ENCODE measurements at regions not wholly inside any gene's neighbourhood (a gene's known extent, or its start where the extent isn't known, plus 50 kb on each side); places are given as distances from the start of the nearest gene placed in this dataset.

- in situ Hi-C loops (cut with HindIII; ENCODE audit: extremely low pct_ligation_motif_present, low pct_unique_long_range_greater_than_20kb) = no loop called here
- Histone ChIP-seq H3K9me3 (ENCODE audit: low read length) (no peaks in the 10 kb centered on the region), H3K9ac (ENCODE audit: insufficient read depth, low read depth, low read length) (no peak overlapping the region), H3K4me2 (ENCODE audit: low read depth, low read length) (no peak overlapping the region), H4K20me1 (ENCODE audit: insufficient read depth, low read length) (no peaks in the 10 kb centered on the region), H3K79me2 (ENCODE audit: insufficient read depth, low read length) (no peaks in the 10 kb centered on the region), H3K4me3 (replicated peaks in 1 of 3; ENCODE audit: insufficient read depth in 1 of 3, low read depth in 2 of 3, low read length in 3 of 3) (no peak overlapping the region), H3K27me3 (ENCODE audit: control insufficient read depth in 1 of 2, insufficient read depth in 2 of 2, low read length in 2 of 2) (no peaks in the 10 kb centered on the region), H3K27ac (ENCODE audit: extremely low read length, insufficient read depth, low read length) (no peak overlapping the region), H3K4me1 (ENCODE audit: insufficient read depth, low read length) (no peaks in the 10 kb centered on the region), H3K36me3 (replicated peaks in 1 of 2; ENCODE audit: control insufficient read depth in 1 of 2, insufficient read depth in 2 of 2, low read length in 2 of 2) (no peaks in the 10 kb centered on the region), H2AFZ (ENCODE audit: low read length) (no peak overlapping the region)
- no peak for DNase-seq (ENCODE audit: low spot score)
- no peak for FAIRE-seq
- CTCF ChIA-PET (ENCODE audit: low intra/inter-chr PET ratio, low total read pairs) = no interaction called here
- WGBS (ENCODE audit: low lambda C conversion rate) = 12% methylated on average over 8 of the region's 8 CpGs
- no peak for ATAC-seq
- BruUV-seq (replicated peaks) = no TSS peak
- intact Hi-C loops (cut with micrococcal nuclease; ENCODE audit: unreplicated experiment) = no loop called here
- POLR2A ChIA-PET = no interaction called here
- TF ChIP-seq TP53 (CRISPR knock-in tag; conservative IDR thresholded peaks at IDR 0.05) = no peak
- TF ChIP-seq ATF7 (IDR thresholded peaks at IDR 0.05) = peak; percentile 61
- TF ChIP-seq ATF7 (CRISPR knock-in tag; IDR thresholded peaks at IDR 0.05) = no peak
- TF ChIP-seq RAD51 (IDR thresholded peaks at IDR 0.05; ENCODE audit: borderline replicate concordance) = peak; percentile 43; the same call in 1 of the 2 replicates
- TF ChIP-seq, protein P1, sequence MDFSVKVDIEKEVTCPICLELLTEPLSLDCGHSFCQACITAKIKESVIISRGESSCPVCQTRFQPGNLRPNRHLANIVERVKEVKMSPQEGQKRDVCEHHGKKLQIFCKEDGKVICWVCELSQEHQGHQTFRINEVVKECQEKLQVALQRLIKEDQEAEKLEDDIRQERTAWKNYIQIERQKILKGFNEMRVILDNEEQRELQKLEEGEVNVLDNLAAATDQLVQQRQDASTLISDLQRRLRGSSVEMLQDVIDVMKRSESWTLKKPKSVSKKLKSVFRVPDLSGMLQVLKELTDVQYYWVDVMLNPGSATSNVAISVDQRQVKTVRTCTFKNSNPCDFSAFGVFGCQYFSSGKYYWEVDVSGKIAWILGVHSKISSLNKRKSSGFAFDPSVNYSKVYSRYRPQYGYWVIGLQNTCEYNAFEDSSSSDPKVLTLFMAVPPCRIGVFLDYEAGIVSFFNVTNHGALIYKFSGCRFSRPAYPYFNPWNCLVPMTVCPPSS (IDR thresholded peaks at IDR 0.05) = no peak
Observed at GRCh38 chr1:240714568-240715292, 102.8 kb upstream of the GREM2 start.

- H3K4me1 ChIP-seq (ENCODE audit: insufficient read depth, low read length) = no peaks in the 10 kb centered on the region
- WGBS (ENCODE audit: low lambda C conversion rate) = 11% methylated on average over 7 of the region's 7 CpGs
- DNase-seq (ENCODE audit: low spot score) (no peak), FAIRE-seq (no peak), ATAC-seq (no peak)
- CTCF ChIA-PET (ENCODE audit: low intra/inter-chr PET ratio, low total read pairs) = no interaction called here
- H2AFZ ChIP-seq (ENCODE audit: low read length) = no peak overlapping the region
- no peak overlapping the region for H3K27ac ChIP-seq (ENCODE audit: extremely low read length, insufficient read depth, low read length)
- H4K20me1 ChIP-seq (ENCODE audit: insufficient read depth, low read length) = no peaks in the 10 kb centered on the region
- POLR2A ChIA-PET = no interaction called here
- in situ Hi-C loops (cut with HindIII; ENCODE audit: extremely low pct_ligation_motif_present, low pct_unique_long_range_greater_than_20kb) (no loop called here), intact Hi-C loops (cut with micrococcal nuclease; ENCODE audit: unreplicated experiment) (no loop called here)
- no peak overlapping the region for H3K9ac ChIP-seq (ENCODE audit: insufficient read depth, low read depth, low read length)
- H3K36me3 ChIP-seq (replicated peaks in 1 of 2; ENCODE audit: control insufficient read depth in 1 of 2, insufficient read depth in 2 of 2, low read length in 2 of 2) = no peaks in the 10 kb centered on the region
- peaks cover 0 to 4% of the 10 kb centered on the region in 2 experiments; a peak in 1 of 5 replicates for H3K27me3 ChIP-seq (ENCODE audit: control insufficient read depth in 1 of 2, insufficient read depth in 2 of 2, low read length in 2 of 2)
- no peak overlapping the region for H3K4me3 ChIP-seq (replicated peaks in 1 of 3; ENCODE audit: insufficient read depth in 1 of 3, low read depth in 2 of 3, low read length in 3 of 3)
- BruUV-seq (replicated peaks) = no TSS peak
- H3K79me2 ChIP-seq (ENCODE audit: insufficient read depth, low read length) = no peaks in the 10 kb centered on the region
- H3K4me2 ChIP-seq (ENCODE audit: low read depth, low read length) = no peak overlapping the region
- H3K9me3 ChIP-seq (ENCODE audit: low read length) = no peaks in the 10 kb centered on the region
- TF ChIP-seq NR2F6 (IDR thresholded peaks at IDR 0.05) (no peak), NR2F6 (CRISPR knock-in tag; IDR thresholded peaks at IDR 0.05) (no peak), ZNF367 (CRISPR knock-in tag; IDR thresholded peaks at IDR 0.05; ENCODE audit: borderline replicate concordance) (no peak), CERS6 (CRISPR knock-in tag; IDR thresholded peaks at IDR 0.05) (no peak), THAP9 (CRISPR knock-in tag; IDR thresholded peaks at IDR 0.05; ENCODE audit: borderline replicate concordance) (no peak), ZFP37 (CRISPR knock-in tag; IDR thresholded peaks at IDR 0.05; ENCODE audit: borderline replicate concordance) (no peak), ZNF761 (CRISPR knock-in tag; conservative IDR thresholded peaks at IDR 0.05) (no peak), CENPT (CRISPR knock-in tag; IDR thresholded peaks at IDR 0.05; ENCODE audit: low read depth) (no peak), ZNF672 (CRISPR knock-in tag; IDR thresholded peaks at IDR 0.05) (no peak)
Observed at GRCh38 chr1:240712014-240712731, 100.2 kb upstream of the GREM2 start.
